DMS53 treated with DMSO at 0.1 percent for 48 hours (cell line): ENCODE measurements at regions not wholly inside any gene's neighbourhood (a gene's known extent, or its start where the extent isn't known, plus 50 kb on each side); places are given as distances from the start of the nearest gene placed in this dataset.
"Not testable (repeated sequence)": the region's sequence is repeated elsewhere in the genome, so short reads cannot be mapped to it uniquely, and the experiment has no call there.

Experiments used
- DNase-seq: peaks from one replicate; lab custom pipeline; 2025; ENCODE audit not compliant: unreplicated experiment; lab: John Stamatoyannopoulos, UW

DNA sequence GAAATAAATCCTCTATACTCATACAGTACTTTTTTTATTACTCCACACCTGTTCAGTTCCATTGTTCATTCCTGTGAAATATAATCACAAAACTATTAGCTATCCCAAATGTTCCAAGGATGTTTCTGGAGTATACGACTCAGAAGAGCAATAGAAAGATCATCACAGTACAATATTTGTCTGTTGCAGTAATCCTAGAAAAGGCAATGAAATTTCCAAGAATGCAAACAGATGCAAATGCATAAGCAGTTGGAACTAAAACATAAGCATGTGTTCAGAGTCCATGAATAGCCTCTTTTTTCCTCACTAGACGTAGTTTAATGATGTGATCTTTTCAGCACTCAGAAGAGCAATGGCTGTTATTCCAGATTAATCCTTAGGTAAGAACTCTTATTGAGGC lies 55.2 kb downstream of the RTL3 start:
- no peak for DNase-seq

DNA sequence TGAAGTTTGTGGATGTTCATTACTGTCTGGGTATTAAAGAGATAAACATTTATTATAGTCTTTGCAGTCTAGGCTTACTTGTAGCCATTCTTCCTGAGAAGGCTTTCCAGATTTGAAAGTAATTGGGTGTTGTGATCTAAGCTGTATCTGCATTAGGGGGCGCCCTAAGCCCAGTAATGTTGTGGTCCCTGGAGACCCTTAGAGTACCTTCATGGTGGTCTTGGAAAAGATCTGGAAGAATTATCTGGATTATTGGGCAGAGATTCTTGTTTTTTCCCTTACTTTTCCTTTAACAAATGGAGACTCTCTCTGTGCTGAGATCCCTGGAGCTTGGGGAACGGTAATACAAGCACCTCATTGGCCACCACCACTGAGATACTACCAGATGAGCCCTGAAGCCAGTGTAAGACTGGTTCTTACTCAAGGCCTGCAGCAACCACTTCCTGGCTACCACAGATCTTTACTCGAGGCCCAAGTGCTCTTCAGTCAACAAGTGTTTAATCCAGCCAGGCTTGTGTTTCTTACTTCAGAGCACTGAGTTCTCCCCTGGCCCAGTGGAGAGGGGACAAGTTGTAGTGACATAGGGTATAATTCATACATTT lies 63.1 kb downstream of the RTL3 start:
- DNase-seq = no peak

DNA sequence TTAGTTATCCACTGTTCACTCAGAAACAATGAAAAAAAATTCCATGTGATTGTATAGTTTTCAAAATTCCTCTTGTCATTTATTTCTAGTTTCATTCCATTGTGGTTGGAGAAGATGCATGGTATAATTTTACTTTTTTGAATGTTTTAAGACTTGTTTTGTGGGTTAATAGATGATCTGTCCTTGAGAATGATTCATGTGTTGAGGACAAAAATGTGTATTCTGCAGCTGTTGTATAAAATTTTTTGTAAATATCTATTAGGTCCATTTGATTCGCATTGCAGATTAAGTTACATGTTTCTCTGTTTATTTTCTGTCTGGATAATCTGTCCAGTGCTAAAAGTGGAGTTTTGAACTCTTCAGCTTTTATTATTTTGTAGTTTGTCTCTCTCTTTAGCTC lies 65.4 kb downstream of the RTL3 start:
- no peak for DNase-seq

DNA sequence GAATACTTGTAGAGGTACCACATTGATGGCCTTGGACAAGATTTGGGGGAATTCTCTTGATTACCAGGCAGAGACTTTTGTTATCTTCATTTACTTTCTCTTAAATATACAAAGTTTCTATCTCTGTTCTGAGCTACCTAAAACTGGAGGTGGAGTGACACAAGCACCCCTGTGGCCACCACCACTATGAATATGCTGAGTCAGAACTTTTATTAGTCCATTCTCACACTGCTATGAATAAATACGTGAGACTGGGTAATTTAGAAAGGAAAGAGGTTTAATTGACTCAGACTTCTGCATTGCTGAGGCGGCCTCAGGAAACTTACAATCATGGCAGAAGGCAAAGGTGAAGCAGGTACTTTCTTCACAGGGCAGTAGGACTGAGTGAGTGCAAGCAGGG lies 67.1 kb downstream of the RTL3 start:
- no peak for DNase-seq

DNA sequence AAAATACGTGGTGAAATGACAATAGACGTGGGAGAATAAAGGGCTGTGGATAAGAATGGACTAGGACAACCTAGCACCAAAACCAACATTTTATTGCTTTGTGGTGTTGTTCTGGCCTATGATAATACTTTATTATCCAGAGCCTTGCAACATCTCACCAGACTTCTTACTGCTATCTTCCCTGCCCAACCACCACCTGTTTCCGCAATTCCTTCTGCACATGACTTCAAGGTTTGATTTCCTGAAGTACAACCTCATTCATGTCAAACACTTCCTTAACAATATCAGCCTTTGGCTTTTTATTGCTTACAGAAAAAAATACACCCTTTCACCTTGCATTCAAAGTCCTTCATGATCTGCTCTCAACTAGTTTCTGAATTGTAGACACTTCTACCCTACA lies 84.8 kb downstream of the RTL3 start:
- no peak for DNase-seq

DNA sequence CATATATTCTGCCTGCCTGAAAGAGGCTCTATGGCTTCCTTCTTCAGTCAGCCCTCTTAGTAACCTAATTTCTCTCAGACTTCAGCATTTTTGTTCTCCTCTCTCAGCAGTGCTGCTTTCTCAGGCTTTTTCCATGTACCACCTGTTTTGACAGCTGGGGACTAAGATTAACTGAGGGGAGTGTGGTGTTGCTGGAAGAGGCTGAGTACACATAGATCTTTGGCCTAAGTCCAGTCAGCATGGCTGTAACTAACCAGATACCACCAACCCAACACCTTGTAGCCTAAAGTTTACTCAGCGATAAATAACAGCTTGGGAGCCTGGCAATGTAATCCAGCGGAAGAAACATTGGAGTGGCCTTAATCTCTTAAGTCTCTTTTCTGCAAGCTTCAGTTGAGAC lies 85.5 kb downstream of the RTL3 start:
- DNase-seq = no peak

DNA sequence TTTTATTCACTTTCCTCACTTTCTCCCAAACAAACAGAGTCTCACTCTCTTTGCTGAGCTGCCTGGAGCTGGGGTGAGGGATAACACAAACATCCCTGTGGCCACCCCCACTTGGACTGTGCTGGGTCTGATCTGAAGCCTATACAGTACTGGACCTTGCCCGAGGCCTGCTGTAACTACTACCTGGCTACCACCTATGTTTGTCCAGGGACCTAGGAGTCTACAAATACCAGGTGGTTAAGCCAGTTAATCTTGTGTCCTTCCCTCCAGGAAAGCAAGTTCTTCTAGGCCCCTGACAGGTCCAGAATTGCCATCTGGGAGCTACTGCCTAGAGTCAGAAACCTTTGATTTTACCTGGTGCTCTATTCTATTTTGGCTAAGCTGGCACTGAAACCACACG lies 87.3 kb downstream of the RTL3 start:
- no peak for DNase-seq

DNA sequence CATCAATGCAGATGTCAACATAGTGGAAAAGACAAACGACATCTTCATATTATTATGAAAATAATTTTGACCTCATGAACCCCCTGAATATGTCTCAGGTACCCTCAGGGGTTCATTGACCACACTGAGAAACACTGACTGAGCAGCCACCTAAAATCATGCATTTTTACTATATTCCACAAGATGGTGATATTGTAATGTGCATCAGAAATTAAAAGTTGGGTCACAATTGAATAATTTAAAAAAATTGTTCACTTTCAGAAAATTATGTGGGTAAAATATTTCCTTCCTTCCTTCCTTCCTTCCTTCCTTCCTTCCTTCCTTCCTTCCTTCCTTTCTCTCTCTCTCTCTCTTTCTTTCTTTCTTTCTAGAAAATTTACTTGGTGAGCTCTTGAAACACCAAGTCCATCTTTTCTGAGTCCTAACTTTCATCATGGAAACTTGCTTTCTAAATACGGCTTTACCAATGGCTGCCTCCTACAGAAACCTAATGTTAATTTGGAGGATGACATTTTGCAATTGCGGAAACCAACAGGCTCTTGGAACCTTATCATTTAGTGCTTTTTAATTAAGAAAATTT lies 103.6 kb downstream of the RTL3 start:
- peak; percentile 22 for DNase-seq

DNA sequence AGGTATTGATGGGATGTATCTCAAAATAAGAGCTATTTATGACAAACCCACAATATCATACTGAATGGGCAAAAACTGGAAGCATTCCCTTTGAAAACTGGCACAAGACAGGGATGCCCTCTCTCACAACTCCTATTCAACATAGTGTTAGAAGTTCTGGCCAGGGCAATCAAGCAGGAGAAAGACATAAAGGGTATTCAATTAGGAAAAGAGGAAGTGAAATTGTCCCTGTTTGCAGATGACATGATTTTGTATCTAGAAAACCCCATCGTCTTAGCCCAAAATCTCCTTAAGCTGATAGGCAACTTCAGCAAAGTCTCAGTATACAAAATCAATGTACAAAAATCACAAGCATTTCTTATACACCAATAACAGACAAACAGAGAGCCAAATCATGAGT lies 106.5 kb downstream of the RTL3 start:
- not testable (repeated sequence) for DNase-seq

DNA sequence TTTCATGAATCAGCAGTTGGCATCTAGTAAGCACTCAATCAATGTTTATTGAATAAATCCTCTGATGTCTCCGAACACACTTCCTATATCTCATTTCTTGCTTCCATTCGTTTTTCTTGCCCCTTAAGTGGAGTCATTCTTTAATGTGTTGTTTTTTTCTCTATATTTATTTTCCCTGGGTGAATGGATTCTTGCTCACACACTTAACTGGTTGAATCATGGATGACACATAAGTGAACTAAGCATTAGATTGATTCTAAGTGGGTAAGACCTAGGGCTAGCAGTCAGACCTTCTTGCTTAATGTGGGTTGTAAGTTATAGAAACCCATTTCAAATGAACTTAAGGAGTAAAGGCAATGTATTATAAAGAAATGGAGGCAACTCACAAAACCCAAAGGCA lies 111.1 kb downstream of the RTL3 start:
- peak; percentile 1 for DNase-seq

DNA sequence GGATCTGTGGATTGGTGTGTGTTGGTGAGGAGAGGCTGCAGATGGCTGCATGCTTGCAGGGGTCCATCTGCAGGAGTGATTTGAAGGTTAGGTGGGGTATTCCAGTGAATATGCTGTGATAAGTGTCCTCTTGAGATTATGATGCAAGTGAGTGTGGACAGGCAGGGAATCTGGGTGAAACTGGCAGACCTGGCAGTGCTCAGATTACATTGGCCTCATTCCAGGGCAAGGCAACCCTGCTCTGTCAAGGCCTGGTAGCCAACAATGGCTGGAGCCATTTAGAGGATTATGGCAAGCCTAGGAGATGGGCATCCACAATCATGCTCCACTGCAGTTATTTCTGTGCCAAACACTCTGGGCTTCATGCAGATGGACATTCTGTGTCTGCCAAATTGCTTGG lies 113.9 kb downstream of the RTL3 start:
- peak; percentile 0 for DNase-seq

DNA sequence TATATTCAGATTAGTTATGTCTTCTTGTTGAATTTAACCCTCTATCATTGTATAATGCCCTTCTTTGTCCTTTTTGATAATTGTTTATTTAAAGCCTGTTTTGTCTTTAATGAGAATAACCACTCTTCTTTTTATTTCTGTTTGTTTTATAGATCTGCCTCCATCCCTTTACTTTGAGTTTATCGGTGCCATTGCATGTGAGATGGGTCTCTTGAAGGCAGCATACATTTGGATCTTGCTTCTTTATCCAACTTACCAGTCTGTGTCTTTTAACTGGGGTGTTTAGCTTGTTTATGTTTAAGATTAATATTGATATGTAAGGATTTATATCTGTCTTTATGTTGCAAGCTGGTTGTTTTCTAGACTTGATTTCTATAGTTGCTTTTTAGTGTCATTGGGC lies 115.8 kb downstream of the RTL3 start:
- DNase-seq = no peak

DNA sequence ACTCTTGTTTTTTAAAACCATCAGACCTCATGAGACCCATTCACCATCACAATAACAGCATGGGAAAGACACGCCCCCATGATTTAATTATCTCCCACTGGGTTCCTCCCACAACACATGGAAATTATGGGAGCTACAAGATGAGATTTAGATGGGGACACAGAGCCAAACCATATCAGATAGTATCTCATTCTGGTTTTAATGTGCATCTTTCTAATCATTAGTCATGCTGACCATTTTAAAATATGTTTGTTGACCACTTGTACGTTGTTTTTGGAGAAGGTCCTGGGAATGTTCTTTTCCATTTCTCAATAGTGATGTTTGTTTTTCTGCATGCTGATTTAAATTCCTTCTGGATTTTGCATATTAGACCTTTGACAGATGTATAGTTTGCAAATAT lies 119.0 kb downstream of the RTL3 start:
- DNase-seq = no peak

DNA sequence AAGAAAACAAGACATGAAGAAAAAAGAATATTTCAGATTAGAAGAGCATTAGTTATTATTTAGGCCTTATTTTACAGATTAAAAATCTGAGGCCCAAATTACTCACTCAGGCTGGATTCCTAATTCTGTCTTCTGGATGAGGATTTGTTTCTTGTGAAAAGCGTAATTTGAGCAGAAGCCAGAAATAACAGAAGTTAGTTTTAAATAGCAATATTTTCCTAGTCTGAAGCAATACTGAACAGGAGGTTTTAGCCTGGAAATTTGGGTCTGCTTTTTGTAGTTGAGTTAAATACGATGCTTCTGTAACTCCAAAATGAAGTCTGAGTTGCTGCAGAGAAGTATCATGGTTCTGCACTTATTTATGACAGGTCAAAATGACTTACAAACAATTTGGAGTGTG lies 124.9 kb downstream of the RTL3 start:
- DNase-seq = no peak

DNA sequence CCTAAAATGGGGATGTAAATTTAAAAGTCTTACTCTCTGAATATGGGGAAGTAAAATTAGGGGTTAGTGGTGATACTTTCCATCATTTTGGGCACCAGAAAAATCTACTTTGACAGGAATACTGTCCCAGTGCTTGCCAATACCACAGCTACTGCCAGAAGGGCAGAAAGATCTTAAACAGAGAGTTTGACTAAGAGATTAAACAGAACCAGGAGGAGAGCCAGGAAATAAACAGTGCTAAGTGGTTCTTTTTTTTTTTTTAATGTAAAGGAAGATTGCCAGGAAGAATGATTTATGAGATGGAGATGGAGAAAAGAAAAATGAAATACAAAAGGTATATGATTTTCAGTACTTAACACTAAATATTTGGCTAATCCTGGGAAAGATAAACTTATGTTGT lies 126.8 kb downstream of the RTL3 start:
- DNase-seq = no peak

DNA sequence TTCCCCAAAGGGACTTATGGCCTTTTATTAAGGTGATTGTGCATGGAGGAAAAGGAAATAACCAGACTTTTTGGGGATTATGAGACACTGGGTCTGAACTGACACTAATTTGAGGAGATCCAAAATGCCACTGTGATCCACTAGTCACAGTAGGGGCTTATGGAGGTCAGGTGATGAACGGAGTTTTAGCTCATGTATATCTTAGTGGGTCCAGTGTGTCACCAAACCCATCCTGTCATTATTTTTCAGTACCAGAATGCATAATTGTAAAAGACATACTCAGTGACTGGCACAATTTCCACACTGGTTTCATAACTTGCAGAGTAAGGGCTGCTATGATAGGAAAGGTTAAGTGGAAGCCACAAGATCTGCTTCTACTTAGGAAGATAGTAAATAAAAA lies 131.3 kb downstream of the RTL3 start:
- no peak for DNase-seq

DNA sequence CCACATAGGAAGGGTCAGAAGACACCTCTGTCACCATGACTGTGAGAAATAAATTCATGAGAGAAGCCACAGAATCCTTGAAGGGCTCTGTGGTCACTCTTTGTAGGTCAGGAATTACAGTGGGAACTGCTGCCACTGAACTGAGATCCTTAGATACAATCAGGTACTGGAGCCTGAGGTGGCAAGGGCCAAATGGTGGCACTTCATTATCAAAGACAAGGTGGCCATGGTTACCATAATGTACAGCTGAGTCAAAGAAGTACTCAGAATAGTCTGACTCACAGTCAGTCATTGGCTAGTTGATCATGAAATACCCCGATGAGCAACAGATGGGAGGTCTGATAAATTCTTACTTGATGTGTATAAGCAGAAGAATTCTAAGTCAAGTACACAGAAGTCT lies 131.9 kb downstream of the RTL3 start:
- no peak for DNase-seq

DNA sequence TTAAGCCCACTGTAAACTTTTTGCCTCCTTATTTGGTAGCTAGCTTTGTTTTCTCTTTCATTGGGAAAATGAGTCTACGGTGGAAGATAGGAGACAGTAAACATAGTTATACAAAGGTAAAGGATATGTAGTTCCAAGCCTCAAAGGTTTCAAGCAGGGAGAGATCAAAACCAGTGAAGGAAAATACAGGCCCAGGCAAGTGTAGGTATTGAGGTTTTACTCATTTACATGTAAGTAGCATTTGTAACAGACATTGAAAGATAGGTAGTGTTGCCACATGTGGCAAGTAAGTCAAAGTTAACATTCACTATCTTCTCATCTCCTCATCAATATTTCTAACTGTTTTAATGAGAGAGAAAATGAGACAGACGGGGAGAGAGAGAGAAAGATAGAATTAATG lies 136.5 kb downstream of the RTL3 start:
- no peak for DNase-seq

DNA sequence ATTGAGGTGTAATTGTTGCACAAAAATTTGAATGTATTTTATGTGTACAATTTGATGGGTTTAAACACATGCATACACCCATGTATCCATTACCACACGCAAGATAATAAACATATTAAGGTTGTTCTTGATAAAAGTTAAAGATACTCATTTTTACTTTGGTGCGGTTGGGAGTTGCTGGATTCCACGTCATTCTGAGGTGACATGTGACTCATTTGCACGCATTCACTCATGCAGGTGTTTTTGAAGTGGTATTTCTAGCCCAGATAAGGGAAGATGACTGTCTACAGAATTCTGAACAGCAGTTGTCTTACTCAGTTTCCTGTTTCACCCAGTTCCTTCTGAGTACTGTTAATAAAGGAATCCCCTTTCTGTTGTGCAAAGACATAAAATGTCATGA lies 142.0 kb downstream of the RTL3 start:
- DNase-seq = peak; percentile 31

DNA sequence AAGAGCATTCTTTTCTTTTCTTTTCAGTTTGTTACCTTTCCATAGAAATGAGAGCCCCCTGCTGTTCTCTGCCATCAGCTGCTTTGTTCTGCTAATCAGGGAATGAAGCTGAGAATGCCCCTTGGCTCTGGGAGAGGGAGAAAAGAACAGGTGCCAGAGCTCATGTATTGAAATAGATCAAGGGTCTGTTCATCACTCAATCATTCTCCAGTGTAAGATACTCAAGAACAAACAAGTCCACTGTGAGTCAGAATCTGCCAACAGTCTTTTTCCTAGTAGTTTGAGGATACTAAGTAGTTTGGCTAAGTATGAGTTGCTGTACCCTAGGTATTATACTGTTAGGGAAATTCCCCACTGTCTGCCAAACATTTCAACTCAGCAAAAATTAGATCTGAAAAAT lies 144.3 kb downstream of the RTL3 start:
- DNase-seq = peak; percentile 20

DNA sequence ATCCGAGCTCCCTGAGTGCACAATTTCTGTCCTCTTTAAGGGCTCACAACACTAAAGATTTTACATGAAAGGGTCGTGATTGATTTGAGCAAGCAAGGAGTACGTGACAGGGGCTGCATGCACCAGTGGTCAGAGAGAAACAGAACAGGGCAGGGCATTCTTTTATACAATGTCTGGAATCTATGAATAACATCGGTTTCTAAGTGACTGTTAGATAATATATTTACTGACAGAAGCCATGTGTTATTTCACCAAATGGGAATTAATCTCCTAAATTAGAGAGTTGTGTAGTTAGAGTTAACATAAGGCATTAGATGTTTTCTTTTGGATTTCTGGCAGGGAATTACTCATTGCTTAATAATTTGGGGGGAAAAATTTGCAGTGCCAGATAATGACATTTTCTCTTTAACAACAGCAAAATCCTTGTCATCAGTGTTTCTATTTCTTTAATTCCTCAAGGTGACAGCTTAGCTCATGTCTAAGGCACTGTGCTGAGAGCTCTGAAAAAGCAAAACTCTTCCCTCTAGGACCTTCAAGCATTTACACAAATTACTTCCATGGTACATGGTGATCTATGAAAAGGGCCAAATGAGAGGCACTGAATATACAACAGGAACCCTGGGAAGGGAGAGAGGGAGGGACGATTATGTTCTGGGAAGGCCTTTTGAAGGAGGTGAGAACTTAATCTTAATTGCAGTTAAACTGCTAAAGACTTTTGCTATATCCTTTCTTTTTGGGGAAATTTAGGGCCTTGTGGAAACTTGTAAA lies 145.0 kb downstream of the RTL3 start:
- no peak for DNase-seq

DNA sequence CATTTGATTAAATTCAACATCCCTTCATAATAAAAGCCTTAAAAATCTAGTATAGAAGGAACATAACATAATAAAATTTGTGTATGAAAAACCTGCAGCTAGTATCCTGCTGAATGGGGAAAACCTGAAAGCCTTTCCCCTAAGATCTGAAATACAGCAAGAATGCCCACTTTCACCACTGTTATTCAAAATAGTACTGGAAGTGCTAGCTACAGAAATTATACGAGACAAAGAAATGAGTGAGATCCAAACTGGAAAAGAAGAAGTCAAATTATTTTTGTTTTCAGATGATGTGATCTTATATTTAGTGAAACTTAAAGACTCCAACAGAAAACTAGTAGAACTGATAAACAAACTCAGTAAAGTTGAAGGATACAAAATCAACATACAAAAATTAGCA lies 152.9 kb downstream of the RTL3 start:
- no peak for DNase-seq

DNA sequence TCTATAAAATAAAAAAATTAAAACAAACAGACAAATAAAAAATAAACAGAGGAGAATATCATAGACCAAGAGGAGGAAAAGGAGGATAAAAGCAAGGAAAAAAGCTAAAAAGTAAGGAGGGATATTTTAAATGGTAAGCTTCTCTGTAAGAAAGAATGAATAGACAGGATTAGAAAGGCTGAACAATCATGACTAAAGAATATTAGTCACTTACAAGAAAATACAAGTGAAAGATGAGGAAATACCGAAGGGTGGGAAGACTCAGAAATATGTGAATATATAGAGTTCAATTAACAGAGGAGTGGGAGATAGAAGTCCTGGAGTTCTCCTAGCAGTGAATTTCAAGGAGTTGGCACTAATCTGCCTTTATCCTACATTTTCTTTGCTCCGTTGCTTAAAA lies 162.6 kb downstream of the RTL3 start:
- no peak for DNase-seq
